H54 (cell line): ENCODE measurements at regions not wholly inside any gene's neighbourhood (a gene's known extent, or its start where the extent isn't known, plus 50 kb on each side); places are given as distances from the start of the nearest gene placed in this dataset.
"Not testable (repeated sequence)": the region's sequence is repeated elsewhere in the genome, so short reads cannot be mapped to it uniquely, and the experiment has no call there.

Experiments used
- DNase-seq: peaks from one replicate; pipeline ENCODE4 v3.0.0; 2011; ENCODE audit warnings: low spot score, mixed read lengths; ENCODE audit not compliant: insufficient read length
- FAIRE-seq: peaks from 3 replicates; lab custom pipeline; 2011; peaks lifted over from hg19 to GRCh38; lab: Jason Lieb, UNC
- POLR2A ChIP-seq: IDR thresholded peaks from 2 replicates; pipeline ENCODE4 v1.6.1; 2011; ENCODE audit warnings: low read depth, mild to moderate bottlenecking, low read length

DNA sequence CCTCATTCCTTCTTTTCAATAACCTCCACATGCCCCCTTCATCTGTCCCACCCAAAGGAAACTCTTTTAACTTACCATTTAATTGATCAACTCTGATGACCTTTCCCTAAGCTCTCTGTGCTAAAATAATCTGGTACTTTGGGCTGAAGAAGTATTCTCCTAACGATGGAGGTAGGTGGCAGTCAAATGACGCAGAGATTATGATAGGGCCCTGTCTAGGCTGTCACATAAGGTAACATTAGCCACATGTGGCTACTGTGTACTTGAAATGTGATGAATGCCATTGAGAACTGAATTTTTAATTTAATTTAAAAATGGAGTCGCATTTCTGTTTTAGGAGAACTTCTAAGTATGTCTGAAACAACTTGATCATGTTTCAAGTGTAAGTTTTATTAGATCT lies 140.5 kb upstream of the TNP1 start:
- DNase-seq (no peak), FAIRE-seq (no peak)
- no peak for TF ChIP-seq POLR2A

- TF ChIP-seq POLR2A, result no peak
- FAIRE-seq, result no peak
- DNase-seq, result no peak
Observed at GRCh38 chr2:216996279-216996845, 136.5 kb upstream of the TNP1 start.

DNA sequence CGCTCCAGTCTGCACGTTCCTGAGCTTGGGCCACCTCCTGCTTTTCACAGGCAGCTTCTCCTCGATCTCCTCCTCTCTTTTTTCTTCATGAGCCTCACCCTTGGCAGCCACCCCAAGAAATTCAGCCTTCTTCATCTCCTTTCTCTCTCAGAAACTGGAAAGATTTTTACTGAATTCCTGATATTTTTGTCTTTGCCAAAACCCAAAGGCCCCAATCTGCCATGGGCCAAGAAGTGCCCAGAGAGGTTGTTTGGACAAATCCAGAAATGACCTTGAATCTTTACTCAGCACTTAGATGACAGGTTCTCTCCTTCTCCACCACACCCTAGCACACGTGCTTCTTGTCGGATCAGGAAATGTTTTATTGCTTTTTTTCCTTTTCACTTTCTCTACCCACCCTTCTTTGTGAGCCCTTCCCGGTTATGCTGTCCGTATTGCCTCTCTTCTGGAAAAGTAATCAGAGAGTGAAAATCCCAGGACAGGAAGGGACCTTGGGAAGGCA lies 134.5 kb upstream of the TNP1 start:
- no peak for DNase-seq
- no peak for TF ChIP-seq POLR2A
- no peak for FAIRE-seq

GRCh38 chr2:216992056-216992675 lies 132.3 kb upstream of the TNP1 start:
- DNase-seq, result no peak
- FAIRE-seq, result no peak
- no peak for TF ChIP-seq POLR2A

DNA sequence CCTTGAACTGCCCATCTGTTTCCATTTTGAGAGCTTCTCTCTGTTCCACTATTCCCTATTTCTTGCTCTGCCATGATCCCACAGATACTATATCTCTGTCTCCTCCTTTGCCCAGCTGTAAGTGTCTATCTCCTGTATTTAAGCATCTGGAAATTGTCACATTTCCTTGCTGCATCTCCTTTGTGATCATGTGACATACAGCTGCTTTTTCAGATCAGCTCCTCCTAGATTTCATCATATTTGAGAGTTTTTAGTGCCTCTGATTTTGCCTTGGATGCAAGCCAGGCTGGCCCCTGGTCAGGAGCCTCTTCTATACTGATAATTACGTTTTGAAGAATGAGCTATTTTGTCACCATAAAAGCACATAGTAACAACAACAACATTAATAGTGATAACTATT lies 131.7 kb upstream of the TNP1 start:
- DNase-seq, result no peak
- FAIRE-seq, result no peak
- TF ChIP-seq POLR2A, result no peak

GRCh38 chr2:216989340-216990129 lies 129.7 kb upstream of the TNP1 start:
- FAIRE-seq, result no peak
- TF ChIP-seq POLR2A, result no peak
- DNase-seq, result no peak

GRCh38 chr2:216987252-216987821 lies 127.5 kb upstream of the TNP1 start:
- DNase-seq (no peak), FAIRE-seq (no peak)
- TF ChIP-seq POLR2A, result no peak

GRCh38 chr2:216985658-216986141 lies 125.8 kb upstream of the TNP1 start:
- no peak for FAIRE-seq
- DNase-seq, result no peak
- TF ChIP-seq POLR2A, result no peak

GRCh38 chr2:216984937-216985336 lies 125.1 kb upstream of the TNP1 start:
- TF ChIP-seq POLR2A, result no peak
- FAIRE-seq (no peak), DNase-seq (no peak)

- not testable (repeated sequence) for FAIRE-seq, DNase-seq
Observed at GRCh38 chr2:216981951-216982350, 122.1 kb upstream of the TNP1 start.

DNA sequence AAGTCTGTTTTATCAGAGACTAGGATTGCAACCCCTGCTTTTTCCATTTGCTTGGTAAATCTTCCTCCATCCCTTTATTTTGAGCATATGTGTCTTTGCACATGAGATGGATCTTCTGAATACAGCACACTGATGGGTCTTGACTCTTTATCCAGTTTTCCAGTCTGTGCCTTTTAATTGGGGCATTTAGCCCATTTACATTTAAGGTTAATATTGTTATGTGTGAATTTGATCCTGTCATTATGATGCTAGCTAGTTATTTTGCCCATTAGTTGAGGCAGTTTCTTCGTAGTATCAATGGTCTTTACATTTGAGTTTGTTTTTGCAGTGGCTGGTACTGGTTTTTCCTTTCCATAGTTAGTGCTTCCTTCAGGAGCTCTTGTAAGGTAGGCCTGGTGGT lies 120.6 kb upstream of the TNP1 start:
- FAIRE-seq, DNase-seq: not testable (repeated sequence)

DNA sequence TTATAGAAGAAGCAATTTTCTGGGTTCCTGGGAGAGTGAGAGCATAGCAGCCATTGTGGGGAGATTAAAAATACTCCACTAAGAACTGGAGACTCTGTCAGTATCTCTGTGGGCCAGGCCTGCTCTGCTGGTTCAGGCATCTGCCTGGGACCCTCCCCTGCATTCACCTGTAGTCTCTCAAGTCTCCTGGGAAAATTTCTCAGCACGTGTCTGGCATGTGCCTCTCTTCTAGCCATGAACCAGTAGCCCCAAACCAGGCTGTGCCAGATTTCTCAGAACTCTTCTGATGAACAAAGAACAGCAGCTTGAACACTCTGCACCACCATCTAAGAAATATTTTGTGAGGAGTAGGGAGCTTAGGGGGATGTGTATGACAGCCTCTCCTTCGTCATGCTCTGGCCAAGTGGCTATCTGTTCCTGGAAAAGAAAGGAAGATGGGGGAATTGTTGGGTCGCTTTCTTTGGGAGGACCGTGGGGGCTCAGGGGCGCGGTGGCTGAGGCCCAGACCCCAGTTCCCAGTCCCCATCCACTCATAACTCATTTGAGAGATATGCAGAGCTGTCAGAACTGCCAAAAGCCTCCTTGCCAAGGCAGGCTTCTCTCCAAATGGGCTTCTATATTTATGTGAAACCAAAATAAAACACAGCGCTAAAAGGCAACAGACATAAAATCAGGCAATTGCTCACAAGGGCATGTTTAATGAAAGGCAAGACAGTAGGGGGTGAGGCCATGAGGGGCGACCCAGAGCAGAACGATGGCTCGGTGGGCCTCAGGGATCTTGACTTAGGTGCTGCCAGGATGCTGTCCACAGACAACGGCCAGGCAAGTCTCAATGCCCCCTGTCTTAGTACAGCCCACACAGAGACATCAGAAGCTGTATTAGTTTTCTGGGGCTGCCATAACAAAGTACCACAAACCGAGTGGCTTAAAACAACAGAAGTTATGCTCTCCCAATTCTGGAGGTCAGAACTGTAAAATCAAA lies 114.7 kb upstream of the TNP1 start:
- FAIRE-seq (no peak), DNase-seq (no peak)
- TF ChIP-seq POLR2A, result no peak

- no peak for FAIRE-seq
- DNase-seq, result no peak
- no peak for TF ChIP-seq POLR2A
Observed at GRCh38 chr2:216971593-216971992, 111.7 kb upstream of the TNP1 start.
